LNCaP clone FGC (cell line): ENCODE measurements at regions not wholly inside any gene's neighbourhood (a gene's known extent, or its start where the extent isn't known, plus 50 kb on each side); places are given as distances from the start of the nearest gene placed in this dataset.

ENCODE experiments used
- DNase-seq: peaks from one replicate; pipeline ENCODE4 v3.0.0-alpha.2; 2011; ENCODE audit warnings: low read depth
- H3K4me3 ChIP-seq: 2 replicates; pipeline ENCODE4 v1.5.1; 2011; ENCODE audit warnings: mild to moderate bottlenecking, low read depth, low read length, control low read depth
- TF ChIP-seq, protein P1 (sequence below): IDR thresholded peaks from 2 replicates; pipeline ENCODE4 v1.5.1; 2012; ENCODE audit warnings: mild to moderate bottlenecking; ENCODE audit not compliant: control insufficient read depth, insufficient read depth; ENCODE audit errors: extremely low read depth

DNA sequence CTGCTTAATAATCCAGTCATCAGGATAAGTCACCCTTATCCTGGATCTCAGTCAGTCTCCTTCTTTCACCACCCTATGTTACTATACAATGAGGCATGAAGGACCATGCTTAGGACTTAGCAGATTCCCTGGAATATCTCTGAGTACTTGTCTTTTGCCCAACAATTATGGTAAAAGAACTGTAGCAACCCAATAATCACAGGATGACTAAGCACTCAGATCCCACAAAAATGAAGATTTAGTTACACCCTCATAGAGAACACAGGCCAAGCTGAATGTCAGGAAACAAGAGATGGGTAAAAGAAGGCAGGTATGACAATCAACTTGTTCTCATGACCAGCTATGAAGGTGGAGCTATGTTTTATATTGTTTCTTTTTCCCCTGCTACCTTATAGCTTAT is 91.4 kb downstream of the EDN1 start:
- TF ChIP-seq, protein P1, sequence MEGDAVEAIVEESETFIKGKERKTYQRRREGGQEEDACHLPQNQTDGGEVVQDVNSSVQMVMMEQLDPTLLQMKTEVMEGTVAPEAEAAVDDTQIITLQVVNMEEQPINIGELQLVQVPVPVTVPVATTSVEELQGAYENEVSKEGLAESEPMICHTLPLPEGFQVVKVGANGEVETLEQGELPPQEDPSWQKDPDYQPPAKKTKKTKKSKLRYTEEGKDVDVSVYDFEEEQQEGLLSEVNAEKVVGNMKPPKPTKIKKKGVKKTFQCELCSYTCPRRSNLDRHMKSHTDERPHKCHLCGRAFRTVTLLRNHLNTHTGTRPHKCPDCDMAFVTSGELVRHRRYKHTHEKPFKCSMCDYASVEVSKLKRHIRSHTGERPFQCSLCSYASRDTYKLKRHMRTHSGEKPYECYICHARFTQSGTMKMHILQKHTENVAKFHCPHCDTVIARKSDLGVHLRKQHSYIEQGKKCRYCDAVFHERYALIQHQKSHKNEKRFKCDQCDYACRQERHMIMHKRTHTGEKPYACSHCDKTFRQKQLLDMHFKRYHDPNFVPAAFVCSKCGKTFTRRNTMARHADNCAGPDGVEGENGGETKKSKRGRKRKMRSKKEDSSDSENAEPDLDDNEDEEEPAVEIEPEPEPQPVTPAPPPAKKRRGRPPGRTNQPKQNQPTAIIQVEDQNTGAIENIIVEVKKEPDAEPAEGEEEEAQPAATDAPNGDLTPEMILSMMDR = no peak
- DNase-seq = no peak

DNA sequence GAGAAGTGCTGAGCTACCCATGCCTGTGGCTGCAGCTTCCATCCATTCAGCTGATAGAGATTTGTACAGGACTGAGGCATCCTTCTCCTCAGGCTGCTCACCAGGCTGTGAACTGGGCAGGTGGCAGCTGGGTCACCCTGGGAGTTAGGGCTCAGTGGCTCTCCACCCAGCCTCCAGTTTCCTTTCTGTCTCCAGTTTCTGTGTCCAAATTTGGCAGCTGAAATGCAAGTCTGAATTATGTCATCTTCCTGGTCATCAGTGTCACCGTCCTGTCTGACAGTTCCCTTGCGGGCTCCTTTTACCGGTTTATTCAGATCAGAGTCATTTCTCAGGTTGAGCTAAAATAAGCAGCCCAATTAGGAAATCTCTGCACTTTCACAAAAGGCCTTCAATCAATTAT is 93.3 kb downstream of the EDN1 start:
- no peak overlapping the region for H3K4me3 ChIP-seq
- TF ChIP-seq, protein P1 = no peak
- no peak for DNase-seq

More for the DNA sequence above, 91.4 kb downstream of the EDN1 start:
- no peak overlapping the region for H3K4me3 ChIP-seq

DNA sequence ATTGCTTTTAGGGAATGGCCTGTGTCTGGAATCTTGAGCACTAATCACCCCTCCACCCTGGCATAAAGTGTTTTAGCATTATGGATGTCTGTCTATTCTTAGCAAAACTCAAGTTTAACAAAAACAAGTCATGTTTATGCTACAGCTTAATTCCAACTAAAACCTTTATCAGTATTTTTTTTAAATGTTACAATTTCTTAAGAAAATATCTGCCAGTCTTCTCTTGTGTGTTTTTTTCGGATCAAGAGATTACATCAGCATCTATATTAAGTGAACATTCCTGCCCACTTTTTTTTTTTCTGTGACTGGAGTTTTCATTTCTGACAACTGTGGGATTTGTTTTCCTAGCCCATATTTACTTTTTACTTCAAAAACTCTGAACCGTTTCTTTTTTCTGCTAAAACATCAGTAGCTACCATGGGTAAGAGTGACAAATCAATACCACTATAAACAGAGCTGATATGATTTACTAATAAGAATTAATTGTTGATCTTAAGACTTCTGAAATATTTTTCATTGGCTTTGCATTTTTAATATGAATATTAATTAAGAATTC is 94.3 kb downstream of the EDN1 start:
- DNase-seq = no peak
- no peak overlapping the region for H3K4me3 ChIP-seq
- TF ChIP-seq, protein P1 = no peak

DNA sequence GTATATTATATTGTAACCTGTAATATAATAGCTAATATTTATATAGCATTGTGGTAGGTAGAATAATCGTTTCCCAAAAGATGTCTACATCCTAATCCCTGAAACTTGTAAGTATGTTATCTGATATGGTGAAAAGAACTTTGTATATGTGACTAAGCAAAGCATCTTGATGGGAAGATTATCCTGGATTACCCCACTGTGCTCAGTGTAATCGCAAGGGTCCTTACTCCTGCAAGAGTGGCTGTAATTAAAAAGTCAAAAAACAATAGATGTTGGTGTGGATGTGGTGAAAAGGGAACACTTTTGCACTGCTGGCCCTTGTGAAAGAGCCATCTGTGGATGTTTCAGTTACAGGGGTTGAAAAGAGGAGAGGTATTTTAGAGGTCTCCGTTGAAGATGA is 95.2 kb downstream of the EDN1 start:
- H3K4me3 ChIP-seq = no peak overlapping the region
- TF ChIP-seq, protein P1 = no peak
- DNase-seq = no peak

DNA sequence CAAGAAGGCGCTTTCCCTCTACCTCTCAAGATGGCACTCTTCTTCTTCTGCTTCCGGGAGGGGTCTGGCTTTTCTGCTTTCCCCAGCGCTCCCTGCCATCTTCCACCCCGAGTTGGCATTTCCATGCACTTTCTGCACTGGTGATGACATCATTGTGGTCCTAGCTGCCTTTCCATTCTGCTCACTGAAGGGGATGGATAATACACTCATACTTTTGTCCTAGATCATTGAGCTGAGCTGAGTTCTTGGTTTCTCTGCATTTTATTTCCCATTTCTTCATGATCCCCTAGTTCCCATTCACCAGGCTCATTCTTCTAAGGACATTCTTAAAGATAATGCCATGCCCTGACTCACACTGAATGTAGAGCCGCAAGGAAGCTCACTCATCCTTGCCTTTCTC is 96.7 kb downstream of the EDN1 start:
- no peak for DNase-seq
- H3K4me3 ChIP-seq = no peak overlapping the region
- TF ChIP-seq, protein P1 = no peak

DNA sequence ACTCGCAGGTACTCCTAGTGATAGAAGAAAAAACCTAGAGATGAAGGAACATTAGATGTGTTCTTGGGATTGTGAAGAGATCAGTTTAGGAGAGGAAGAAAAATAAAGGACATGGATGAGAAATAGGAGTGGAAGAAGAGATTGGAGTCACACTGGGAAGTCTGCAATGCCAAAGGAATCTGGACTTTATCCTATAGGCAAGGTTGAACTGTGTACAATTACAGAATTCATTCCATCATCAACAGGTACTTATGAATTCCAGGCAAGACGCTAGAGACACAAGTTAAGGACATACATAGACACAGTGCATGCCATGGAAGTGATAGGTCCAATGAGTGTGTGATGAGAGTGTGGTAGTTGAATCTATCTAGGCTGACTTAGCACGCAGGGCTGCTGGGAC is 101.3 kb downstream of the EDN1 start:
- TF ChIP-seq, protein P1 = no peak
- no peak overlapping the region for H3K4me3 ChIP-seq
- DNase-seq = no peak

DNA sequence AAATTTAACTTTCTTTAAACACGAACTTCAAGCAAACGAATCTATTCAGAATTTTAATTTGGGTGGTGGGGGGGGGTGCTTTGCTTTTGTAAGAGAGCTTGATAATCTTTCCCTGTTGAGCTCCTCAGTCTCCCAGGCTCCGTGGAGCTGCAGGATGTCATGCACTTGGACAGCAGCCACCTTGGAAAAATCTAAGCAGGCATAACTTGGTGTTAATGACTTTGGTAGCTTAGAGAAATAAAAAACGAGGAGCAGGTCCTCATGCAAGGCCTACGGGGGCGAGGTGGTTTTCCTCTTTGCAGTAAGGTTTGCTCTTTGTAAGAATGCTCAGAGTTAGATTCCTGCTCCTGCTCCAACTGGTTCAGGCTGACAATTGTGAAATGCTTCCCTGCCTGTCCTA is 102.3 kb downstream of the EDN1 start:
- H3K4me3 ChIP-seq = no peak overlapping the region
- no peak for DNase-seq
- TF ChIP-seq, protein P1 = no peak
